ENCODE measurements at regions not wholly inside any gene's neighbourhood (a gene's known extent, or its start where the extent isn't known, plus 50 kb on each side); places are given as distances from the start of the nearest gene placed in this dataset.

DNA sequence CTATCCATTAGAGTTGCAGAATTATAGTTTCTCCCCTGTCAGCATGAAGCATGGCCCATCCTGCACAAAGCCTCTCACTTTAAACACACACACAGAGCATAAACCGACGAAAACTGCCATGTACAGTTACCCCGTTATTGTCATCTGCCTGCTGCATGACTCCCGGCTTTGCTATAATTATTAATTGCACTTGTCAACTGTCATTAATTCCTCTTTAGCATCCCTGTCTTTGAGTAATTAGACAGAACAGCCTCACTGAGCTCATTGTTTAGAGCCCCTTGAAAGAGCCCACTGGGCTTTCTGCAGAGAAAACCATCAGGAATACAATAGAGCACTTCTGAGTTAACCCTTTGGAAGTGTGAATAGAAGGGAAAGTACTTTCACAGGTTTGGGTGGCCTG, 307.2 kb upstream of the SOX5 start:
- DNase-seq (ENCODE audit: low read depth, low spot score) = no peak
- CTCF ChIA-PET = no interaction called here
- Histone ChIP-seq H3K9me3 (ENCODE audit: control insufficient read depth in 1 of 2, insufficient read depth in 1 of 2, low read depth in 1 of 2, low read length in 2 of 2) (peaks cover 10 to 17% of the 10 kb centered on the region in 2 experiments; a peak in 2 of 4 replicates), H3K9ac (ENCODE audit: low read length) (no peak overlapping the region), H3K36me3 (ENCODE audit: control insufficient read depth in 1 of 2, insufficient read depth in 2 of 2, low read length in 2 of 2) (no peaks in the 10 kb centered on the region), H3K4me3 (replicated peaks in 1 of 2; ENCODE audit: low read depth in 1 of 2, low read length in 2 of 2) (no peak overlapping the region), H3K4me2 (ENCODE audit: low read length) (no peak overlapping the region), H3K9me2 (ENCODE audit: insufficient read depth) (no peaks in the 10 kb centered on the region), H4K20me1 (ENCODE audit: insufficient read depth) (no peaks in the 10 kb centered on the region), H3K27ac (ENCODE audit: low read depth, low read length) (no peak overlapping the region), H3K79me2 (ENCODE audit: insufficient read depth, low read length) (no peaks in the 10 kb centered on the region), H3K4me1 (ENCODE audit: control insufficient read depth in 1 of 2, insufficient read depth in 2 of 2, low read length in 2 of 2) (no peaks in the 10 kb centered on the region), H2AFZ (ENCODE audit: low read depth, low read length, poor library complexity, severe bottlenecking) (no peak overlapping the region), H3K27me3 (ENCODE audit: insufficient read depth, low read length) (no peaks in the 10 kb centered on the region)
- ATAC-seq = no peak
- RAD21 ChIA-PET (ENCODE audit: low non-redundant PET in 1 of 2, low total read pairs in 2 of 2, uncharacterized antibody in 2 of 2, unreplicated experiment in 2 of 2) = no interaction called here
- TF ChIP-seq SP1 (IDR thresholded peaks at IDR 0.05; ENCODE audit: low read depth) (no peak), EGR1 (IDR thresholded peaks at IDR 0.05; ENCODE audit: low read depth) (no peak), FOSL1 (IDR thresholded peaks at IDR 0.05; ENCODE audit: low read depth) (no peak), ELF1 (IDR thresholded peaks at IDR 0.05; ENCODE audit: borderline replicate concordance, low read depth) (no peak), POLR2A (IDR thresholded peaks at IDR 0.05; ENCODE audit: borderline replicate concordance, extremely low read depth, insufficient read depth, insufficient read length) (no peak), ZBTB33 (IDR thresholded peaks at IDR 0.05; ENCODE audit: extremely low read depth, insufficient replicate concordance, low read length) (no peak), EZH2phosphoT487 (IDR thresholded peaks at IDR 0.05; ENCODE audit: borderline replicate concordance) (no peak), CEBPB (IDR thresholded peaks at IDR 0.05; ENCODE audit: low read depth) (no peak), RAD21 (IDR thresholded peaks at IDR 0.05; ENCODE audit: low read depth) (no peak), ZNF274 (IDR thresholded peaks at IDR 0.05; ENCODE audit: low read depth, low read length) (no peak), JUND (IDR thresholded peaks at IDR 0.05) (no peak), ZFX (IDR thresholded peaks at IDR 0.05) (no peak)
- intact Hi-C loops (cut with micrococcal nuclease) = no loop called here
- no TSS peak for BruUV-seq (replicated peaks)
- POLR2A ChIA-PET = no interaction called here

All from HCT116 (cell line).